Calu3 (cell line): ENCODE measurements at regions not wholly inside any gene's neighbourhood (a gene's known extent, or its start where the extent isn't known, plus 50 kb on each side); places are given as distances from the start of the nearest gene placed in this dataset.

Source experiments
- BruUV-seq: library from RNA; stranded (reverse); fragments of 400-500 nt; replicated peaks from 2 replicates; lab custom pipeline; 2021; lab: Mats Ljungman, UMichigan
- CTCF ChIA-PET: fragments of 300-600 bp; sonication (Branson Sonifier 250); formaldehyde crosslinking; loops from one replicate; lab custom pipeline; 2022; ENCODE audit warnings: antibody characterized with exemption; lab: Charles Lee
- DNase-seq: peaks from one replicate; pipeline ENCODE4 v3.0.0; 2022
- H3K27ac Mint-ChIP-seq: one replicate; pipeline ENCODE4 v1.8.0; 2022; ENCODE audit warnings: mixed read lengths; ENCODE audit not compliant: unreplicated experiment
- H3K27me3 Mint-ChIP-seq: one replicate; pipeline ENCODE4 v1.8.0; 2022; ENCODE audit warnings: mixed read lengths; ENCODE audit not compliant: unreplicated experiment
- H3K36me3 Mint-ChIP-seq: one replicate; pipeline ENCODE4 v1.8.0; 2022; ENCODE audit warnings: mild to moderate bottlenecking, moderate library complexity, mixed read lengths; ENCODE audit not compliant: insufficient read depth, unreplicated experiment
- H3K4me1 Mint-ChIP-seq: one replicate; pipeline ENCODE4 v1.8.0; 2022; ENCODE audit warnings: mild to moderate bottlenecking, low read depth, mixed read lengths; ENCODE audit not compliant: unreplicated experiment
- H3K4me3 Mint-ChIP-seq: one replicate; pipeline ENCODE4 v1.8.0; 2022; ENCODE audit warnings: mild to moderate bottlenecking, low read depth, moderate library complexity, mixed read lengths; ENCODE audit not compliant: unreplicated experiment
- H3K9me3 Mint-ChIP-seq: one replicate; pipeline ENCODE4 v1.8.0; 2022; ENCODE audit warnings: low read depth, mixed read lengths; ENCODE audit not compliant: unreplicated experiment
- CTCF ChIP-seq: fragments of 200-600 bp; IDR thresholded peaks from one replicate; pipeline ENCODE4 v1.8.0; 2022; ENCODE audit warnings: antibody characterized with exemption; ENCODE audit not compliant: unreplicated experiment
- intact Hi-C: fragments of 100-400 bp; cut with micrococcal nuclease; formaldehyde crosslinking; loops from one replicate; pipeline ENCODE4 v1.10.0; 2022; ENCODE audit not compliant: unreplicated experiment

DNA sequence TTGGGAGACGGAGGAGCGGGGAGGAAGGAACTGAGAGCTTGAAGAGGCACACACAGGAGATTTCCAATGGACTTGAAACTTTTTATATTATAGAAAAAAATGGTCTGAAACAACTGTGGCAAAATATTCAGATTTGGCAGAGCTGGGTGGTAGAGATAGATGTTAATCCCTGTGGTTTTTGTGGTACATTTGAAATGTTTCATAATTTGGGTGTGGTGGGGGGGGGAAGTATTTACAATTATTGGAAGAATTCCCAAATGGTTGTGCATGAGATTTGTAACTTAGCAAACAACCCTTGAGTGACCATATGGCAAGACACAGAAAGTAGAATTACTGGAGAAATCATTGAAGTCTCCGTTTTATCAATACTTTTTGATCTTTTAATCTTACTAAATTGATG is 588.8 kb upstream of the PSMD7 start:
- Mint-ChIP-seq H3K27ac (no peak overlapping the region), H3K4me3 (no peak overlapping the region), H3K27me3 (peaks cover 77% of the 10 kb centered on the region), H3K9me3 (peaks cover 2% of the 10 kb centered on the region), H3K4me1 (no peaks in the 10 kb centered on the region), H3K36me3 (no peaks in the 10 kb centered on the region)
- CTCF ChIA-PET, result interaction anchor here (0.7 kb wide), 1 partner anchor 652 kb away, joined by 7 read pairs; no protein-coding TSS in a partner anchor
- TF ChIP-seq CTCF, result no peak
- no peak for DNase-seq
- BruUV-seq, result no TSS peak
- intact Hi-C loops, result no loop called here

- TF ChIP-seq CTCF, result no peak
- peaks cover 74% of the 10 kb centered on the region for H3K27me3 Mint-ChIP-seq
- H3K36me3 Mint-ChIP-seq, result no peaks in the 10 kb centered on the region
- H3K4me1 Mint-ChIP-seq, result no peaks in the 10 kb centered on the region
- CTCF ChIA-PET, result no interaction called here
- no peak for DNase-seq
- intact Hi-C loops, result no loop called here
- H3K9me3 Mint-ChIP-seq, result peaks cover 2% of the 10 kb centered on the region
- no peak overlapping the region for H3K27ac Mint-ChIP-seq
- no TSS peak for BruUV-seq
- H3K4me3 Mint-ChIP-seq, result no peak overlapping the region
Measured at GRCh38 chr16:73703891-73704290, 592.7 kb upstream of the PSMD7 start.

DNA sequence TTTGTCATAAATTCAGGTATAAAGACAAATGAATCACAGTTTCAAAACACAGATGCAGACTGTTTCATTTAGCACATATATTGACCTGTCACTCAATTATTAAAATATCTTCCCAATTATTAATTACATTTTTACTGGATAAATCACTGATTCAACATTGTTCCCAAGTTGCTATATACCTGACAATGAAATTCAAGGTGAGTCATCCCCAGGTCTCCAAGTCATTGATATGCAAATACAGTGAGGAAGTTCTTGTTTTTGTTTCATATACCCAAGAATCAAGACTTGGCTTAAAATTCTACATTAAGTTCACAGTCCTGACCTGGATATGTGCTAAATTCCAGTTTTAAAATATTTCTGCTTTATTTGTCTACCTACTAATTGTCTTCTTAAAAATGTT is 599.3 kb upstream of the PSMD7 start:
- CTCF ChIA-PET, result interaction anchor here (0.5 kb wide), 1 partner anchor 355 kb away, joined by 4 read pairs; no protein-coding TSS in a partner anchor
- no peak overlapping the region for H3K4me3 Mint-ChIP-seq
- H3K36me3 Mint-ChIP-seq, result no peaks in the 10 kb centered on the region
- H3K9me3 Mint-ChIP-seq, result no peaks in the 10 kb centered on the region
- no peak for TF ChIP-seq CTCF
- H3K4me1 Mint-ChIP-seq, result no peaks in the 10 kb centered on the region
- intact Hi-C loops, result no loop called here
- BruUV-seq, result no TSS peak
- no peak overlapping the region for H3K27ac Mint-ChIP-seq
- H3K27me3 Mint-ChIP-seq, result peaks cover 53% of the 10 kb centered on the region
- no peak for DNase-seq

- BruUV-seq, result no TSS peak
- no peaks in the 10 kb centered on the region for H3K4me1 Mint-ChIP-seq
- peaks cover 67% of the 10 kb centered on the region for H3K27me3 Mint-ChIP-seq
- H3K27ac Mint-ChIP-seq, result no peak overlapping the region
- no peak for DNase-seq
- H3K9me3 Mint-ChIP-seq, result no peaks in the 10 kb centered on the region
- H3K4me3 Mint-ChIP-seq, result no peak overlapping the region
- intact Hi-C loops, result no loop called here
- CTCF ChIA-PET, result no interaction called here
- TF ChIP-seq CTCF, result no peak
- H3K36me3 Mint-ChIP-seq, result no peaks in the 10 kb centered on the region
Measured at GRCh38 chr16:73692861-73693260, 603.8 kb upstream of the PSMD7 start.
